ENCODE measurements at regions not wholly inside any gene's neighbourhood (a gene's known extent, or its start where the extent isn't known, plus 50 kb on each side); places are given as distances from the start of the nearest gene placed in this dataset.

DNA sequence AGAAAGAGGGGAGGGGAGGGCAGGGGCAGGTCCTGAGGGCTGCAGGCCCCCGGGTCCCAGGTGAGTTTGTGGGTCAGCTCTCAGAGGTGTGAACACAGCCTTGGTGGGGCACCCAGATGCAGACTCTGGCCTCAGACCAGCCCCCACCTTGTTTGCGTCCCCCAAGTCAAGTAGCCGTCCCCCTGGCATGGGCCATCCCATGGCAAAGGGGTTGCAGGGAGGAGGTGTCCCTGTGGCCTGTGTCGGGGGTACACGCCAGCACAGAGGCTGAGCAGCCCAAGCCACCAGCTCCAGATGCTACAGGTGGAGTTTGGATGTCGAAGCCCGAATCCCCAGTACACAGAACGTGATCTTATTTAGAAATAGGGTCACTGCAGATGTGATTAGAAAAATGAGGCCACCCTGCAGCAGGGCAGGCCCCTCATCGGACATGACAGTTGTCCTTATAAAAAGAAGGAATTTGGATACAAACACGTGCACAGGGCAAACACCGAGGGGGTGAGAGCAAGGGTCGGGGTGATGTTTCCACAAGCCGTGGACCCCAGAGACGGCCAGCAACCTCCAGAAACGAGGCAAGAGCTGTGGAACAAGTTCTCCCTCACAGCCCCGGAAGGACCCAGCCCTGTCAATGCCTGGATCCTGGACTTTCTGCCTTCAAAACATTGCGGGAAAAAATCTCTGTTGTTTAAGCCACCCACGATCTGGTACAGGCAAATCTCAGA is 141.2 kb upstream of the C14orf180 start:
- TF ChIP-seq SIN3A (IDR thresholded peaks at IDR 0.05; ENCODE audit: borderline replicate concordance, insufficient read depth, low read length) (no peak), POLR2AphosphoS5 (IDR thresholded peaks at IDR 0.05; ENCODE audit: low read depth, low read length) (no peak), TAF1 (IDR thresholded peaks at IDR 0.05; ENCODE audit: borderline replicate concordance, insufficient read depth, low read length) (no peak), FOXP2 (optimal IDR thresholded peaks at IDR 0.05; ENCODE audit: borderline replicate concordance, extremely low read depth, extremely low read length, insufficient read depth) (no peak)
- TF ChIP-seq, protein P1, sequence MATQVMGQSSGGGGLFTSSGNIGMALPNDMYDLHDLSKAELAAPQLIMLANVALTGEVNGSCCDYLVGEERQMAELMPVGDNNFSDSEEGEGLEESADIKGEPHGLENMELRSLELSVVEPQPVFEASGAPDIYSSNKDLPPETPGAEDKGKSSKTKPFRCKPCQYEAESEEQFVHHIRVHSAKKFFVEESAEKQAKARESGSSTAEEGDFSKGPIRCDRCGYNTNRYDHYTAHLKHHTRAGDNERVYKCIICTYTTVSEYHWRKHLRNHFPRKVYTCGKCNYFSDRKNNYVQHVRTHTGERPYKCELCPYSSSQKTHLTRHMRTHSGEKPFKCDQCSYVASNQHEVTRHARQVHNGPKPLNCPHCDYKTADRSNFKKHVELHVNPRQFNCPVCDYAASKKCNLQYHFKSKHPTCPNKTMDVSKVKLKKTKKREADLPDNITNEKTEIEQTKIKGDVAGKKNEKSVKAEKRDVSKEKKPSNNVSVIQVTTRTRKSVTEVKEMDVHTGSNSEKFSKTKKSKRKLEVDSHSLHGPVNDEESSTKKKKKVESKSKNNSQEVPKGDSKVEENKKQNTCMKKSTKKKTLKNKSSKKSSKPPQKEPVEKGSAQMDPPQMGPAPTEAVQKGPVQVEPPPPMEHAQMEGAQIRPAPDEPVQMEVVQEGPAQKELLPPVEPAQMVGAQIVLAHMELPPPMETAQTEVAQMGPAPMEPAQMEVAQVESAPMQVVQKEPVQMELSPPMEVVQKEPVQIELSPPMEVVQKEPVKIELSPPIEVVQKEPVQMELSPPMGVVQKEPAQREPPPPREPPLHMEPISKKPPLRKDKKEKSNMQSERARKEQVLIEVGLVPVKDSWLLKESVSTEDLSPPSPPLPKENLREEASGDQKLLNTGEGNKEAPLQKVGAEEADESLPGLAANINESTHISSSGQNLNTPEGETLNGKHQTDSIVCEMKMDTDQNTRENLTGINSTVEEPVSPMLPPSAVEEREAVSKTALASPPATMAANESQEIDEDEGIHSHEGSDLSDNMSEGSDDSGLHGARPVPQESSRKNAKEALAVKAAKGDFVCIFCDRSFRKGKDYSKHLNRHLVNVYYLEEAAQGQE (IDR thresholded peaks at IDR 0.05; ENCODE audit: insufficient read depth in 1 of 2, low read depth in 2 of 2, low read length in 2 of 2) = no peak

DNA sequence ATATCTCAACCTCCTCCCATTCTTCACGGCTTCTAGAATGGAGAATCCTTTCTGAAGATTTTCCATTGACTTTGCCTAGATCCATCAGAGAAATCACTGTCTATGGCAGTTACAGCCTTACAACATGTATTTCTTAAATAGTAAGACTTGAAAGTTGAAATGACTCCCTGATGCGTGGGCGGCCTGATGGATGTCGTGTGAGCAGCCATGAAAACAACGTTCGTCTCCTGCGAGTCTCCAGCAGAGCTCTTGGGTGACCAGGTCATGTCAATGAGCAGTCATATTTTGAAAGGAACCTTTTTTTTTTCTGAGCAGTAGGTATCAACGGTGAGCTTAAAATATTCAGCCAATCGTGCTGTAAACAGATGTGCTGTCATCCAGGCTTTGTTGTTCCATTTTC is 139.9 kb upstream of the C14orf180 start:
- TF ChIP-seq SIN3A (IDR thresholded peaks at IDR 0.05; ENCODE audit: borderline replicate concordance, insufficient read depth, low read length) (no peak), POLR2AphosphoS5 (IDR thresholded peaks at IDR 0.05; ENCODE audit: low read depth, low read length) (no peak), FOXP2 (optimal IDR thresholded peaks at IDR 0.05; ENCODE audit: borderline replicate concordance, extremely low read depth, extremely low read length, insufficient read depth) (no peak), TAF1 (IDR thresholded peaks at IDR 0.05; ENCODE audit: borderline replicate concordance, insufficient read depth, low read length) (no peak)
- TF ChIP-seq, protein P1 (IDR thresholded peaks at IDR 0.05; ENCODE audit: insufficient read depth in 1 of 2, low read depth in 2 of 2, low read length in 2 of 2) = no peak

GRCh38 chr14:104440297-104440956 is 139.1 kb upstream of the C14orf180 start:
- TF ChIP-seq FOXP2 (optimal IDR thresholded peaks at IDR 0.05; ENCODE audit: borderline replicate concordance, extremely low read depth, extremely low read length, insufficient read depth) (no peak), SIN3A (IDR thresholded peaks at IDR 0.05; ENCODE audit: borderline replicate concordance, insufficient read depth, low read length) (no peak), TAF1 (IDR thresholded peaks at IDR 0.05; ENCODE audit: borderline replicate concordance, insufficient read depth, low read length) (no peak), POLR2AphosphoS5 (IDR thresholded peaks at IDR 0.05; ENCODE audit: low read depth, low read length) (no peak)
- TF ChIP-seq, protein P1 (IDR thresholded peaks at IDR 0.05; ENCODE audit: insufficient read depth in 1 of 2, low read depth in 2 of 2, low read length in 2 of 2) = no peak

GRCh38 chr14:104441275-104442106 is 138.1 kb upstream of the C14orf180 start:
- no peak for TF ChIP-seq POLR2AphosphoS5 (IDR thresholded peaks at IDR 0.05; ENCODE audit: low read depth, low read length)
- no peak for TF ChIP-seq SIN3A (IDR thresholded peaks at IDR 0.05; ENCODE audit: borderline replicate concordance, insufficient read depth, low read length)
- no peak for TF ChIP-seq FOXP2 (optimal IDR thresholded peaks at IDR 0.05; ENCODE audit: borderline replicate concordance, extremely low read depth, extremely low read length, insufficient read depth)
- no peak for TF ChIP-seq TAF1 (IDR thresholded peaks at IDR 0.05; ENCODE audit: borderline replicate concordance, insufficient read depth, low read length)
- TF ChIP-seq, protein P1 (IDR thresholded peaks at IDR 0.05; ENCODE audit: insufficient read depth in 1 of 2, low read depth in 2 of 2, low read length in 2 of 2) = no peak
